ENCODE measurements at regions not wholly inside any gene's neighbourhood (a gene's known extent, or its start where the extent isn't known, plus 50 kb on each side); places are given as distances from the start of the nearest gene placed in this dataset.

DNA sequence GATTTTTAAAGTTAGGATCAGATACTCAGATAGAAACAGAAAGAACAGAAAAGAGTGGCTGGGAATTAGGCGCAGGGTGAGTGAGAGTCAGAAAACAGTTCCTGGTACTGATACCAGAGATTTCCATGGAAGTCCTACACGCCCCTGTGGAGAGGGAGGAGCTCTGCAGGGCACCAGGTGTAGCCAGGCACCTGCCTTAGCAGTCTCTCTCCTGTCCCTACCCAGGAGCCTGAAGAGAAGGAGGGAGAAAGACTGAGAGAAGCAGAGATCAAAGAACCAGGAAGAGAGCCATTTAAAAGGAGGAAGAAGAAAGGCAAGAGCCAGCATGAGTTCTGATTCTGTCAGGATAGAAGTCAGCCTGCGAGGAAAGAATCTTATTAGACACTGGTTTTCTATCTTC is 65.0 kb downstream of the CBLN1 start:
- Histone ChIP-seq H3K27ac (no peak overlapping the region), H3K9me3 (no peaks in the 10 kb centered on the region), H3K4me3 (no peak overlapping the region), H3K36me3 (no peaks in the 10 kb centered on the region), H3K27me3 (peaks cover 0 to 10% (median 0%) of the 10 kb centered on the region in 3 donors), H3K4me1 (no peaks in the 10 kb centered on the region)
- DNase-seq = no peak
- TF ChIP-seq, protein P1, sequence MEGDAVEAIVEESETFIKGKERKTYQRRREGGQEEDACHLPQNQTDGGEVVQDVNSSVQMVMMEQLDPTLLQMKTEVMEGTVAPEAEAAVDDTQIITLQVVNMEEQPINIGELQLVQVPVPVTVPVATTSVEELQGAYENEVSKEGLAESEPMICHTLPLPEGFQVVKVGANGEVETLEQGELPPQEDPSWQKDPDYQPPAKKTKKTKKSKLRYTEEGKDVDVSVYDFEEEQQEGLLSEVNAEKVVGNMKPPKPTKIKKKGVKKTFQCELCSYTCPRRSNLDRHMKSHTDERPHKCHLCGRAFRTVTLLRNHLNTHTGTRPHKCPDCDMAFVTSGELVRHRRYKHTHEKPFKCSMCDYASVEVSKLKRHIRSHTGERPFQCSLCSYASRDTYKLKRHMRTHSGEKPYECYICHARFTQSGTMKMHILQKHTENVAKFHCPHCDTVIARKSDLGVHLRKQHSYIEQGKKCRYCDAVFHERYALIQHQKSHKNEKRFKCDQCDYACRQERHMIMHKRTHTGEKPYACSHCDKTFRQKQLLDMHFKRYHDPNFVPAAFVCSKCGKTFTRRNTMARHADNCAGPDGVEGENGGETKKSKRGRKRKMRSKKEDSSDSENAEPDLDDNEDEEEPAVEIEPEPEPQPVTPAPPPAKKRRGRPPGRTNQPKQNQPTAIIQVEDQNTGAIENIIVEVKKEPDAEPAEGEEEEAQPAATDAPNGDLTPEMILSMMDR (IDR thresholded peaks at IDR 0.05) = no peak
- TF ChIP-seq POLR2AphosphoS5 (IDR thresholded peaks at IDR 0.05) (no peak), POLR2A (IDR thresholded peaks at IDR 0.05) (no peak), EP300 (IDR thresholded peaks at IDR 0.05) (no peak)
- intact Hi-C loops (cut with DNase I; ENCODE audit: low total_unique reads) = no loop called here
- WGBS, 5 donors = 24 to 35% (median 27%) methylated on average over 3 of the region's 3 CpGs

DNA sequence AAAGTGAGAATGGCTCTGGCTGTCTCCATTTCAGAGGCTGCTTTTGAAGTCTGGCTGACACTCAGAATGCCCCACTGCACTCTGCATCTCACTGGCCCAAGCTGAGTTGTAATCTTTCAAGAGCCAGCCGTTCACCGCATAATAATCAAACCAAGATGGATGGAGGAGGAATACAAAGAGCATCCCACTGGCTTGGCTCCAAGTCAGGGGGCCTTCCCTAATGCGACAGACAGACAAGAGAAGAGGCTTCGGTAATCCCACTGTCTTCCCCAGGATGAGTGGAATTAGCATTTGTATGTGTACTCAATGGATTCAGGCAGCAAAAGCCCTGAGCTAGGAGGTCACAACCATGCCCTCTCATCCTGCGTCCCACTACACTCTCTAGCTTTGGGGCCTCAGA is 68.0 kb downstream of the CBLN1 start:
- 48 to 65% (median 56%) methylated on average over 5 of the region's 5 CpGs for WGBS, 5 donors
- H3K27ac ChIP-seq = no peak overlapping the region
- no peaks in the 10 kb centered on the region for H3K9me3 ChIP-seq
- H3K27me3 ChIP-seq = peaks cover 0 to 6% (median 0%) of the 10 kb centered on the region in 3 donors
- H3K4me1 ChIP-seq = no peaks in the 10 kb centered on the region
- H3K4me3 ChIP-seq = no peak overlapping the region
- H3K36me3 ChIP-seq = no peaks in the 10 kb centered on the region
- DNase-seq = no peak
- intact Hi-C loops (cut with DNase I; ENCODE audit: low total_unique reads) = no loop called here
- no peak for TF ChIP-seq POLR2AphosphoS5 (IDR thresholded peaks at IDR 0.05)
- TF ChIP-seq, protein P1 (IDR thresholded peaks at IDR 0.05) = no peak
- TF ChIP-seq POLR2A (IDR thresholded peaks at IDR 0.05) = no peak
- TF ChIP-seq EP300 (IDR thresholded peaks at IDR 0.05) = no peak

DNA sequence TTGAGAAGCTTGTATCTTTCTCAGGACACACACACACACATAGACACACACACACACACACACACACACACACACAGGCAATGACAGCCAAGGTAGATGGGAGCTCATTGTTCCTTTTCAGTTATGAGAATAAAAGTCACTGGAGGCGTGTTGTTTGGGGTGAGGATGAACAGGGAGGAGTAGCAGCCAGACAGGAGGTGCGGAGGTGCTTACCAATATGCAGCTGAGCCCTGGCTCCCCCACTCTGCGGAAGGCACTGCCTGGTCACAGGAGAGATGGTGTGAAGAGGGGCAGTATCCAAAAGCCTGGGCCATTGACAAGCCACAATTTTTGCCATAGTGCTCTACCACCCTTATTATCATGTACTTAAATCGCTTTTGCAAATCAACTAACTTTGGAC is 77.4 kb downstream of the CBLN1 start:
- Histone ChIP-seq H3K4me1 (no peaks in the 10 kb centered on the region), H3K27me3 (peaks cover 0 to 25% (median 0%) of the 10 kb centered on the region in 3 donors), H3K36me3 (no peaks in the 10 kb centered on the region), H3K27ac (no peak overlapping the region), H3K9me3 (no peaks in the 10 kb centered on the region), H3K4me3 (no peak overlapping the region)
- DNase-seq = no peak
- TF ChIP-seq, protein P1 (IDR thresholded peaks at IDR 0.05) = no peak
- TF ChIP-seq POLR2A (IDR thresholded peaks at IDR 0.05) (no peak), POLR2AphosphoS5 (IDR thresholded peaks at IDR 0.05) (no peak), EP300 (IDR thresholded peaks at IDR 0.05) (no peak)
- intact Hi-C loops (cut with DNase I; ENCODE audit: low total_unique reads) = no loop called here
- 72 to 88% (median 87%) methylated on average over 4 of the region's 4 CpGs for WGBS, 5 donors

DNA sequence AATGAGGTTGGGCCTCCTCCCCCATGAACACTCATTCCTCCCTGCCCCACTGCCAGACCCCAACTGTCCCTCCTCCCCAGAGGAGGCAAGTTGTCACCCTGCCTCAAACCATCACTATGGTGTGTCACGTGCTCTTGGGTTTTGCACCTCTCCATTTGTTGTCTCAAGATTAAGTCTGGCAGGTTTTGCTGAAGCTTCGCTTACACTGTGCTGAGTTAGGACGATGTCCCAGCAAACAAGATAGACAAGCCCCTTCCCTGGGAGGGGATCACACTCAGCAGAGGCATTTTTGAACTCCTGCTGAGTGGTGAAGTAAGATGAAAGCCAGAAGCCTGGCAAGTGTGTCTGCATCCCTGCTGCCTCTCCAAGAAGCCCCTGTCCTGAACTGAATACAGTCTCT is 78.3 kb downstream of the CBLN1 start:
- DNase-seq = no peak
- Histone ChIP-seq H3K9me3 (no peaks in the 10 kb centered on the region), H3K27me3 (peaks cover 0 to 28% (median 0%) of the 10 kb centered on the region in 3 donors), H3K4me3 (no peak overlapping the region), H3K27ac (no peak overlapping the region), H3K36me3 (no peaks in the 10 kb centered on the region), H3K4me1 (no peaks in the 10 kb centered on the region)
- 10 to 31% (median 18%) methylated on average over 3 of the region's 3 CpGs for WGBS, 5 donors
- intact Hi-C loops (cut with DNase I; ENCODE audit: low total_unique reads) = no loop called here
- TF ChIP-seq, protein P1 (IDR thresholded peaks at IDR 0.05) = no peak
- TF ChIP-seq POLR2A (IDR thresholded peaks at IDR 0.05) (no peak), POLR2AphosphoS5 (IDR thresholded peaks at IDR 0.05) (no peak), EP300 (IDR thresholded peaks at IDR 0.05) (no peak)
